Vagina (tissue), 2 donors: ENCODE measurements at regions not wholly inside any gene's neighbourhood (a gene's known extent, or its start where the extent isn't known, plus 50 kb on each side); places are given as distances from the start of the nearest gene placed in this dataset.

Experiments used
- DNase-seq, 2 donors: peaks; one replicate each; pipeline ENCODE4 v3.0.0-alpha.2; 2017; ENCODE audit errors: extremely low spot score in 2 of 2
- H3K27ac ChIP-seq: fragments of 200-600 bp; sonication (generic); one replicate; pipeline ENCODE4 v1.5.1; 2019
- H3K27me3 ChIP-seq: fragments of 200-600 bp; sonication (generic); one replicate; pipeline ENCODE4 v1.5.1; 2019
- H3K36me3 ChIP-seq, 2 donors: fragments of 200-600 bp; sonication (generic); one replicate each; pipeline ENCODE4 v1.5.1; 2017 to 2019
- H3K4me1 ChIP-seq: fragments of 200-600 bp; sonication (generic); one replicate; pipeline ENCODE4 v1.5.1; 2019
- H3K4me3 ChIP-seq, 2 donors: fragments of 200-600 bp; sonication (generic); 1 replicate in 1 of 2; 2 replicates in 1 of 2; pipeline ENCODE4 v1.5.1; 2016 to 2019
- H3K9me3 ChIP-seq: fragments of 200-600 bp; sonication (generic); one replicate; pipeline ENCODE4 v1.5.1; 2019
- POLR2A ChIP-seq, 2 donors: fragments of 450-650 bp; IDR thresholded peaks; one replicate each; pipeline ENCODE4 v1.6.1; 2017; ENCODE audit warnings: antibody characterized with exemption in 2 of 2, mild to moderate bottlenecking in 2 of 2, moderate library complexity in 2 of 2
- POLR2AphosphoS5 ChIP-seq, 2 donors: sonication (generic); formaldehyde crosslinking; IDR thresholded peaks; one replicate each; pipeline ENCODE4 v1.9.0; 2017; ENCODE audit warnings: antibody characterized with exemption in 2 of 2, mild to moderate bottlenecking in 2 of 2, low read depth in 1 of 2; ENCODE audit not compliant: insufficient read depth in 1 of 2
- intact Hi-C: fragments of 100-400 bp; cut with DNase I; formaldehyde crosslinking; loops from one replicate; pipeline ENCODE4 v1.15.1; 2023
- TF ChIP-seq, protein P1 (sequence below), 3 experiments: fragments of 450-650 bp in 2 of 3; fragments of 200-600 bp in 1 of 3; sonication (generic) in 1 of 3; IDR thresholded peaks; one replicate each; pipeline ENCODE4 v1.5.1; 2017 to 2019; ENCODE audit warnings: antibody characterized with exemption in 3 of 3, mild to moderate bottlenecking in 2 of 3, moderate library complexity in 2 of 3

DNA sequence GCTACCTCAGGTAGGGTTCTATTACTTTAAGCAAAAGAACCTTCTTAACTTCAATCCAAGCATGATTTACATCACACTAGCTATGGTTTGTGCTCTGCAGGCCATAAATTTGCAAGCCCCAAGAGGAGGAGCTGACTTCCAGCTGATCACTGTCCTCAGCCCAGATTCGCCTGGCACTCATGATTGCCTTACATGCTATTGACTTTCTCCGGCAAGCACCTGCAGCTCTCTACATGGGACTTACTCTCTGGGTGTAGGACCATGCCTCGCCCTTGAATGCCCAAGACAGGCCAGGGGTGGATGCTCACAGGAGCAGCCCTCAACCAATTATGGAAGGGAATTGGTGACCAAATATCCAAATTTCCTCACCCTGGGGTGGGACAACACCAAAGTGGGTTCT lies 99.8 kb downstream of the ESM1 start:
- DNase-seq: no peak
- Histone ChIP-seq H3K9me3 (no peaks in the 10 kb centered on the region), H3K27ac (no peak overlapping the region), H3K4me1 (peaks cover 4% of the 10 kb centered on the region), H3K4me3 (no peak overlapping the region), H3K36me3 (no peaks in the 10 kb centered on the region), H3K27me3 (no peaks in the 10 kb centered on the region)
- intact Hi-C loops: no loop called here
- TF ChIP-seq POLR2A (IDR thresholded peaks at IDR 0.05): no peak
- TF ChIP-seq POLR2AphosphoS5 (IDR thresholded peaks at IDR 0.05; ENCODE audit: insufficient read depth in 1 of 2, low read depth in 1 of 2): no peak
- TF ChIP-seq, protein P1, sequence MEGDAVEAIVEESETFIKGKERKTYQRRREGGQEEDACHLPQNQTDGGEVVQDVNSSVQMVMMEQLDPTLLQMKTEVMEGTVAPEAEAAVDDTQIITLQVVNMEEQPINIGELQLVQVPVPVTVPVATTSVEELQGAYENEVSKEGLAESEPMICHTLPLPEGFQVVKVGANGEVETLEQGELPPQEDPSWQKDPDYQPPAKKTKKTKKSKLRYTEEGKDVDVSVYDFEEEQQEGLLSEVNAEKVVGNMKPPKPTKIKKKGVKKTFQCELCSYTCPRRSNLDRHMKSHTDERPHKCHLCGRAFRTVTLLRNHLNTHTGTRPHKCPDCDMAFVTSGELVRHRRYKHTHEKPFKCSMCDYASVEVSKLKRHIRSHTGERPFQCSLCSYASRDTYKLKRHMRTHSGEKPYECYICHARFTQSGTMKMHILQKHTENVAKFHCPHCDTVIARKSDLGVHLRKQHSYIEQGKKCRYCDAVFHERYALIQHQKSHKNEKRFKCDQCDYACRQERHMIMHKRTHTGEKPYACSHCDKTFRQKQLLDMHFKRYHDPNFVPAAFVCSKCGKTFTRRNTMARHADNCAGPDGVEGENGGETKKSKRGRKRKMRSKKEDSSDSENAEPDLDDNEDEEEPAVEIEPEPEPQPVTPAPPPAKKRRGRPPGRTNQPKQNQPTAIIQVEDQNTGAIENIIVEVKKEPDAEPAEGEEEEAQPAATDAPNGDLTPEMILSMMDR (IDR thresholded peaks at IDR 0.05): no peak

- H3K36me3 ChIP-seq: no peaks in the 10 kb centered on the region
- no peaks in the 10 kb centered on the region for H3K27me3 ChIP-seq
- H3K9me3 ChIP-seq: no peaks in the 10 kb centered on the region
- H3K27ac ChIP-seq: peak overlapping the region; percentile 27
- peak overlapping the region; percentile 47 to 56 for H3K4me3 ChIP-seq
- TF ChIP-seq, protein P1 (IDR thresholded peaks at IDR 0.05): no peak
- TF ChIP-seq POLR2AphosphoS5 (IDR thresholded peaks at IDR 0.05; ENCODE audit: insufficient read depth in 1 of 2, low read depth in 1 of 2) (no peak), POLR2A (IDR thresholded peaks at IDR 0.05) (no peak)
- peaks cover 4% of the 10 kb centered on the region for H3K4me1 ChIP-seq
- intact Hi-C loops: no loop called here
- no peak for DNase-seq
Observed at GRCh38 chr5:54884195-54884536, 101.2 kb downstream of the ESM1 start.

GRCh38 chr5:54883374-54884194 lies 101.8 kb downstream of the ESM1 start:
- TF ChIP-seq POLR2AphosphoS5 (IDR thresholded peaks at IDR 0.05; ENCODE audit: insufficient read depth in 1 of 2, low read depth in 1 of 2): peak; percentile 60 to 64
- no peak for TF ChIP-seq POLR2A (IDR thresholded peaks at IDR 0.05)
- Histone ChIP-seq H3K27ac (peak overlapping the region; percentile 27), H3K4me1 (peaks cover 4% of the 10 kb centered on the region), H3K36me3 (no peaks in the 10 kb centered on the region), H3K27me3 (no peaks in the 10 kb centered on the region), H3K4me3 (peak overlapping the region; percentile 47 to 56), H3K9me3 (no peaks in the 10 kb centered on the region)
- intact Hi-C loops: no loop called here
- DNase-seq: no peak

GRCh38 chr5:54882841-54883240 lies 102.6 kb downstream of the ESM1 start:
- Histone ChIP-seq H3K4me3 (peak overlapping the region; percentile 47 to 56), H3K27ac (no peak overlapping the region), H3K27me3 (no peaks in the 10 kb centered on the region), H3K9me3 (no peaks in the 10 kb centered on the region), H3K4me1 (peaks cover 4% of the 10 kb centered on the region), H3K36me3 (no peaks in the 10 kb centered on the region)
- TF ChIP-seq, protein P1 (IDR thresholded peaks at IDR 0.05): no peak
- TF ChIP-seq POLR2AphosphoS5 (IDR thresholded peaks at IDR 0.05; ENCODE audit: insufficient read depth in 1 of 2, low read depth in 1 of 2) (no peak), POLR2A (IDR thresholded peaks at IDR 0.05) (no peak)
- no peak for DNase-seq
- intact Hi-C loops: no loop called here

GRCh38 chr5:54882101-54882500 lies 103.3 kb downstream of the ESM1 start:
- Histone ChIP-seq H3K4me3 (no peak overlapping the region), H3K4me1 (peaks cover 4% of the 10 kb centered on the region), H3K27ac (no peak overlapping the region), H3K9me3 (no peaks in the 10 kb centered on the region), H3K36me3 (no peaks in the 10 kb centered on the region), H3K27me3 (no peaks in the 10 kb centered on the region)
- TF ChIP-seq POLR2AphosphoS5 (IDR thresholded peaks at IDR 0.05; ENCODE audit: insufficient read depth in 1 of 2, low read depth in 1 of 2): no peak
- TF ChIP-seq, protein P1 (IDR thresholded peaks at IDR 0.05): no peak
- intact Hi-C loops: no loop called here
- no peak for DNase-seq
